IPS-18a (cell line): ENCODE measurements at regions not wholly inside any gene's neighbourhood (a gene's known extent, or its start where the extent isn't known, plus 50 kb on each side); places are given as distances from the start of the nearest gene placed in this dataset.

Source experiments
- H3K27ac ChIP-seq: one replicate; pipeline ENCODE4 v1.5.1; 2013; ENCODE audit warnings: low read length
- H3K27me3 ChIP-seq: one replicate; pipeline ENCODE4 v1.6.1; 2013; ENCODE audit warnings: mild to moderate bottlenecking, low read length; ENCODE audit not compliant: control insufficient read depth, insufficient read depth
- H3K36me3 ChIP-seq: one replicate; pipeline ENCODE4 v1.6.1; 2013; ENCODE audit warnings: low read depth, low read length; ENCODE audit not compliant: control insufficient read depth
- H3K4me1 ChIP-seq: one replicate; pipeline ENCODE4 v1.6.1; 2013; ENCODE audit warnings: low read depth, low read length; ENCODE audit not compliant: control insufficient read depth
- H3K4me3 ChIP-seq: one replicate; pipeline ENCODE4 v1.5.1; 2013; ENCODE audit warnings: low read length
- H3K9ac ChIP-seq: one replicate; pipeline ENCODE4 v1.6.1; 2013; ENCODE audit warnings: mild to moderate bottlenecking, low read length, moderate library complexity
- H3K9me3 ChIP-seq: one replicate; pipeline ENCODE4 v1.6.1; 2013; ENCODE audit warnings: low read depth, low read length; ENCODE audit not compliant: control insufficient read depth

GRCh38 chr11:29682856-29683255, 334.0 kb downstream of the KCNA4 start:
- Histone ChIP-seq H3K9ac (no peak overlapping the region), H3K27me3 (no peaks in the 10 kb centered on the region), H3K4me1 (peaks cover 3% of the 10 kb centered on the region), H3K36me3 (no peaks in the 10 kb centered on the region), H3K9me3 (no peaks in the 10 kb centered on the region), H3K4me3 (no peak overlapping the region), H3K27ac (no peak overlapping the region)

DNA sequence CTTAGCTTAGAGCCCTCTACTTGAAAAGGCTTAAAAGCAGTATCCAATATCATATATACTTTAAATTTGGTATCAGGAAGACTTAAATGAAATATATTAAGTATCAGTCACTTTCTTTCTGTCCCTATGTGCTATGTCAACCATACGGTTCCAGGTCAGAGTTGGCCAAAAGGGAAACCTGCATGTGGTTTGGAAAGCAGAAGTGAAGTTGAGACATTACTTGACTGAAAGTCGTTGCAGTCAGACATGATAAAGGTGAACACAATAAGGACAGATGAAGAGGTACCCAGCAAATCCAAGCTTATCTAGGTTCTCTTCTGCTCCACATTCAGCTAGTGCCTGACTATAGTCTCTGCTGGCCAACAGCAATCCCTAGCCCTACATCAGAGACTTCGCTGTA, 336.8 kb downstream of the KCNA4 start:
- no peak overlapping the region for H3K4me3 ChIP-seq
- H3K27ac ChIP-seq: no peak overlapping the region
- no peaks in the 10 kb centered on the region for H3K27me3 ChIP-seq
- no peaks in the 10 kb centered on the region for H3K9me3 ChIP-seq
- H3K36me3 ChIP-seq: no peaks in the 10 kb centered on the region
- H3K4me1 ChIP-seq: no peaks in the 10 kb centered on the region
- no peak overlapping the region for H3K9ac ChIP-seq

- H3K27me3 ChIP-seq: no peaks in the 10 kb centered on the region
- no peaks in the 10 kb centered on the region for H3K9me3 ChIP-seq
- no peaks in the 10 kb centered on the region for H3K36me3 ChIP-seq
These were observed 339.8 kb downstream of the KCNA4 start for GRCh38 chr11:29676993-29677392.

GRCh38 chr11:29669310-29669709, 347.5 kb downstream of the KCNA4 start:
- Histone ChIP-seq H3K9me3 (no peaks in the 10 kb centered on the region), H3K27ac (no peak overlapping the region), H3K9ac (no peak overlapping the region), H3K4me1 (no peaks in the 10 kb centered on the region), H3K27me3 (no peaks in the 10 kb centered on the region), H3K4me3 (no peak overlapping the region), H3K36me3 (no peaks in the 10 kb centered on the region)

More at GRCh38 chr11:29676993-29677392, 339.8 kb downstream of the KCNA4 start:
- H3K9ac ChIP-seq: no peak overlapping the region
- no peak overlapping the region for H3K27ac ChIP-seq
- no peak overlapping the region for H3K4me3 ChIP-seq
- H3K4me1 ChIP-seq: no peaks in the 10 kb centered on the region

DNA sequence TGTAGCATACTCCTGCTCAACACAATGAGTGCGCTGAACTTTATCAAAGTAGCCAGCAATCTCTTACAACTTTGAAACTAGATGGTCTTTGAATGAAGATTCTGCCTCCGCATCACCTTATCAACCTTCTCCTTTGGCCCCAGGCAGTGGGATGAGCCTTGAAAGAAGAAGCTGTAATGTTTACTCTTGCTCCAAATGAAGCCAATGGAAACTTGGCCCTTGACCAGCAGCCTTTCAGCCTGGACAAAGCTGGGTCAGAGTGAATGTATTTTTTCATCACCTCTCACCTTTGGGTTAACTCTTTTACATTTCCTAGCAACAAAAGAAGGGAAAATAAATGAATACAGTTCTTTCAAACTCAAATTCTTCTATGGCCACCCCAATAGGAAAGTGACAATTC, 359.1 kb downstream of the KCNA4 start:
- H3K9me3 ChIP-seq: no peaks in the 10 kb centered on the region
- H3K4me3 ChIP-seq: no peak overlapping the region
- H3K27me3 ChIP-seq: no peaks in the 10 kb centered on the region
- H3K36me3 ChIP-seq: no peaks in the 10 kb centered on the region
- H3K27ac ChIP-seq: no peak overlapping the region
- no peak overlapping the region for H3K9ac ChIP-seq
- H3K4me1 ChIP-seq: no peaks in the 10 kb centered on the region

DNA sequence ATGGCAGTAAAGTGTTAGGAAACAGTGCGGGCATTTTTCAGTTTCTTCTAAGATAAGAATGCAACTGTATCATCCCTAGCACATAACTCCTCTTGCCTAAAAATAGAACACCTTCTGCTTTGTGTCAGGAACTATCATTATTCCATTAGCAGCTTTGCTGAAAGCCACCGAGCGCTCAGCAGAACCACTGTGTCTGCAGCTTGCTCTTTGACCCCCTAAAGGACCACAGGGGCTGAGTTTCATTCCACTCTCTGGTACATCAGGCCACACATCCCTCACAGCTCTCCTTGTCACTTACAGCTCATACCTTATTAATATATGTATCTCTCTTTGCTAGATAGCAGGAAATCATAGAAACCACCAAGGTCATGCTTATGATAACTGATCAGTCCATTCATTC, 360.2 kb downstream of the KCNA4 start:
- no peak overlapping the region for H3K27ac ChIP-seq
- H3K4me1 ChIP-seq: no peaks in the 10 kb centered on the region
- no peak overlapping the region for H3K9ac ChIP-seq
- H3K9me3 ChIP-seq: no peaks in the 10 kb centered on the region
- H3K27me3 ChIP-seq: no peaks in the 10 kb centered on the region
- H3K4me3 ChIP-seq: no peak overlapping the region
- H3K36me3 ChIP-seq: no peaks in the 10 kb centered on the region

DNA sequence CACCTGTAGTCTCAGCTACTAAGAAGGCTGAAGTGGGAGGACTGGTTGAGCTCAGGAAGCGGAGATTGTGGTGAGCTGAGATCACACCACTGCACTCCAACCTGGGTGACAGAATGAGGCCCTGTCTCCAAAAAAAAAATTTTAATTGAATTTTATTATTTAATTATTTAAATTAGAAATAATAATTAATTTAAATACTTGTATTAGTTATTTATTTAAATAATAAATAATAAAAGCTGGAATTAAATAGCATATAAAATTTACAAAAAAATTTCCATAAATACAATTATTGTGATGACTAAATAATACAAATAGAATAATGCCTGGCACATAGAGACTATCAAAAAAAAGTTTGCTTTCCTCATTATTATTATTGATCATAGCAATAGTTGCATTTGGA, 371.5 kb downstream of the KCNA4 start:
- Histone ChIP-seq H3K9ac (no peak overlapping the region), H3K4me1 (no peaks in the 10 kb centered on the region), H3K9me3 (no peaks in the 10 kb centered on the region), H3K4me3 (no peak overlapping the region), H3K27ac (no peak overlapping the region), H3K27me3 (no peaks in the 10 kb centered on the region), H3K36me3 (no peaks in the 10 kb centered on the region)

GRCh38 chr11:29641201-29641600, 375.6 kb downstream of the KCNA4 start:
- H3K27me3 ChIP-seq: no peaks in the 10 kb centered on the region
- no peak overlapping the region for H3K27ac ChIP-seq
- no peaks in the 10 kb centered on the region for H3K9me3 ChIP-seq
- no peaks in the 10 kb centered on the region for H3K4me1 ChIP-seq
- H3K9ac ChIP-seq: no peak overlapping the region
- H3K4me3 ChIP-seq: no peak overlapping the region
- no peaks in the 10 kb centered on the region for H3K36me3 ChIP-seq

GRCh38 chr11:29634744-29635143, 382.1 kb downstream of the KCNA4 start:
- H3K9ac ChIP-seq: no peak overlapping the region
- H3K27me3 ChIP-seq: no peaks in the 10 kb centered on the region
- no peak overlapping the region for H3K4me3 ChIP-seq
- no peaks in the 10 kb centered on the region for H3K9me3 ChIP-seq
- H3K36me3 ChIP-seq: no peaks in the 10 kb centered on the region
- H3K27ac ChIP-seq: no peak overlapping the region
- H3K4me1 ChIP-seq: no peaks in the 10 kb centered on the region

DNA sequence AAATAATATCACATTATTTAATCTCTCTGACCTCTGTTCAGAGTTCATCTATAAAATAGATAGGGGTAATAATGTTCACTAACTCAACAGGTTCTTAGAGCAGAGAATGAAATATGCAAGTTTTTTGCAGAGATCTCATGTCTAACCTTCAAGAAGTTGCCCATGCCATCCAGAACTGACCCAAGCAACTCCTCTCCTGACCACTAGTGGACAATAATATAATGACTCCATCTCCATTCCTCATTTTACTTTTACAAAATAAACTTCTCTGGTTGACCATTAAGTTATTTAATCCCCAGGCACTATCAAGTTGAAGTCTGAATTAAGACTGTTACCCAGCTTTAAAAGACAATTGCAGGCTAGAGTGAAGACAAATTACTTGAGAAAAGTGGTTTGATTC, 382.6 kb downstream of the KCNA4 start:
- Histone ChIP-seq H3K36me3 (no peaks in the 10 kb centered on the region), H3K4me1 (no peaks in the 10 kb centered on the region), H3K4me3 (no peak overlapping the region), H3K9ac (no peak overlapping the region), H3K27ac (no peak overlapping the region), H3K27me3 (no peaks in the 10 kb centered on the region), H3K9me3 (no peaks in the 10 kb centered on the region)

GRCh38 chr11:29629286-29629685, 387.5 kb downstream of the KCNA4 start:
- no peaks in the 10 kb centered on the region for H3K36me3 ChIP-seq
- H3K27me3 ChIP-seq: no peaks in the 10 kb centered on the region
- no peak overlapping the region for H3K4me3 ChIP-seq
- no peak overlapping the region for H3K27ac ChIP-seq
- no peak overlapping the region for H3K9ac ChIP-seq
- H3K9me3 ChIP-seq: no peaks in the 10 kb centered on the region
- H3K4me1 ChIP-seq: no peaks in the 10 kb centered on the region

DNA sequence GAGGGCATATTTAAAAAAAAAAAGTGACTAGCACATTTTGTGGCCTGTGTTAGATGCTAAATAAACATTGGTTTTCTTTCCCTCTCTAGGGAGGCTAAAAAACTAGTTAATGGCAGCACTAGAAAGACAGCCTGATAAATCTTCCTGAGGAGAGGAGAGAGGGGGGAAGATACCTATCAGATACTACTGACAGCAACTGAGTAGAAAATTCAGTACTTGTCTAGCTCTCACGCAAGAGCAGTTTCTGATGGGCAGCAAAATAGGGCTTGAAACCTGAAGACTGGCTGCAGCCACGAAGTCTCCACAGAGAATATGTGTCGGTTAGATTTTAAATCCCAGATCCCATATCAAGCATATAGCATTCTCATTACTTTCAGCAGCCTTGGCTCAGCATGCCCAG, 388.2 kb downstream of the KCNA4 start:
- Histone ChIP-seq H3K4me1 (peaks cover 5% of the 10 kb centered on the region), H3K9ac (no peak overlapping the region), H3K27me3 (no peaks in the 10 kb centered on the region), H3K27ac (no peak overlapping the region), H3K9me3 (no peaks in the 10 kb centered on the region), H3K4me3 (no peak overlapping the region), H3K36me3 (no peaks in the 10 kb centered on the region)
